Psoas muscle (tissue), 7 donors: ENCODE measurements at regions not wholly inside any gene's neighbourhood (a gene's known extent, or its start where the extent isn't known, plus 50 kb on each side); places are given as distances from the start of the nearest gene placed in this dataset.
"Not testable (repeated sequence)": the region's sequence is repeated elsewhere in the genome, so short reads cannot be mapped to it uniquely, and the experiment has no call there.

ENCODE experiments used
- ATAC-seq, 4 donors: fragments of 200-7000 bp; cut with Tn5 transposase; one replicate each; pipeline ENCODE4 v1.9.1; 2020; ENCODE audit warnings: moderate library complexity in 3 of 4, mild to moderate bottlenecking in 2 of 4
- DNase-seq, 2 donors: peaks; one replicate each; pipeline ENCODE4 v3.0.0-alpha.2; 2020
- H3K27ac ChIP-seq: fragments of 200-600 bp; one replicate; pipeline ENCODE4 v1.8.0; 2022
- H3K27me3 ChIP-seq, 3 donors: fragments of 200-600 bp in 1 of 3; one replicate each; pipeline versions ENCODE4 v1.6.1 to v1.8.0; 2013 to 2022; ENCODE audit warnings: low read length in 2 of 3, mild to moderate bottlenecking in 2 of 3, moderate library complexity in 1 of 3; ENCODE audit not compliant: insufficient read depth in 3 of 3
- H3K36me3 ChIP-seq, 2 donors: fragments of 200-600 bp in 1 of 2; one replicate each; pipeline versions ENCODE4 v1.6.1 to v1.8.0; 2013 to 2022; ENCODE audit warnings: low read depth in 1 of 2, mild to moderate bottlenecking in 1 of 2, moderate library complexity in 1 of 2; ENCODE audit not compliant: insufficient read depth in 1 of 2
- H3K4me1 ChIP-seq: fragments of 200-600 bp; one replicate; pipeline ENCODE4 v1.8.0; 2022
- H3K4me3 ChIP-seq: fragments of 200-600 bp; one replicate; pipeline ENCODE4 v1.8.0; 2022; ENCODE audit warnings: mild to moderate bottlenecking
- H3K9me3 ChIP-seq: fragments of 200-600 bp; one replicate; pipeline ENCODE4 v1.8.0; 2022
- CTCF ChIP-seq: fragments of 200-600 bp; IDR thresholded peaks from one replicate; pipeline ENCODE4 v1.8.0; 2022; ENCODE audit warnings: antibody characterized with exemption
- WGBS, 3 donors: extraction: QIAGEN DNeasy Blood & Tissue Kit; methylation state at CpG; one replicate each; pipeline versions ENCODE4 v1.1.6 to v1.1.7; 2013; 5-methylcytosine and 5-hydroxymethylcytosine counted together
- intact Hi-C, 2 donors: fragments of 100-400 bp; cut with DNase I; formaldehyde crosslinking; loops; one replicate each; pipeline versions ENCODE4 v1.11.0 to v1.14.2; 2022
- donor health status: healthy with polysubstance abuse.
- donor health status: DM: no; HTN: no; CAD: no; lungs with moderate emphysema.
- donor health status: Bipolar disorder and iron deficiency.
- donor health status: healthy.
- donor health status: DM: yes; HTN: yes; CAD: no.
- donor health status: DM: no; HTN: no; CAD: no.
- donor health status: DM: yes; HTN: yes; CAD: no.

- no peaks in the 10 kb centered on the region for H3K4me1 ChIP-seq
- no peak for TF ChIP-seq CTCF
- H3K4me3 ChIP-seq, result no peak overlapping the region
- H3K27me3 ChIP-seq, result no peaks in the 10 kb centered on the region
- no peaks in the 10 kb centered on the region for H3K9me3 ChIP-seq
- DNase-seq (no peak), ATAC-seq (no peak)
- no peaks in the 10 kb centered on the region for H3K36me3 ChIP-seq
- 89 to 93% (median 91%) methylated on average over 2 of the region's 2 CpGs for WGBS, 3 donors
- no peak overlapping the region for H3K27ac ChIP-seq
- intact Hi-C loops, result no loop called here
Observed at GRCh38 chr5:72703876-72704275, 112.6 kb upstream of the TNPO1 start.

DNA sequence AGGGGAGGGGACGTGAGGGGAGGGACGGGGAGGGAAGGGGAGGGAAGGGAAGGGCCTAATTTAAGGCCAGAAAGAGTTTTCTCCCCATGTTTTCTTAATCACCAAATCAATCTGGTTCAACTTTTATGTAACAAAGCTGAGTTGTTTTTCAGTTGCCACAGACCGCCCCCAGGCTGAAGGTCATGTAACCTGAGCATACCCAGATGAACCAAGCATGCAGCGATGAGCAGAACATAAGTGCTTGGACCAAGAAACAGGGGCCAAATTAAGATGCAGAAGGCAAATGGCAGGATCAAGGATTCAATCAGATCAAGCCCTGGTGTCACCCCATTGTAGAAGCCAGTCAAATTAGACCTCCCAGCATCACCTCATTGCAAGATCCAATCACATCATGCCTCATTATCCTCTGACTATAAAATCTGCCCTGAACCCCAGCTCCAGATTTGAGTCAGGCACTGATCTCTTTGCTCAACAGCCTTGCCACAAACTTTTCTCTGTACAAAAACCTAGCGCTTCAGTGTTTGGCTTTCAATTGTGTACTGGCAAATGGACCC lies 113.5 kb upstream of the TNPO1 start:
- DNase-seq, result no peak
- Histone ChIP-seq H3K4me1 (peaks cover 5% of the 10 kb centered on the region), H3K4me3 (no peak overlapping the region), H3K27me3 (no peaks in the 10 kb centered on the region), H3K36me3 (no peaks in the 10 kb centered on the region), H3K27ac (no peak overlapping the region), H3K9me3 (no peaks in the 10 kb centered on the region)
- 50 to 64% (median 51%) methylated on average over 5 of the region's 5 CpGs for WGBS, 3 donors
- ATAC-seq, result no peak
- intact Hi-C loops, result no loop called here
- TF ChIP-seq CTCF, result no peak

DNA sequence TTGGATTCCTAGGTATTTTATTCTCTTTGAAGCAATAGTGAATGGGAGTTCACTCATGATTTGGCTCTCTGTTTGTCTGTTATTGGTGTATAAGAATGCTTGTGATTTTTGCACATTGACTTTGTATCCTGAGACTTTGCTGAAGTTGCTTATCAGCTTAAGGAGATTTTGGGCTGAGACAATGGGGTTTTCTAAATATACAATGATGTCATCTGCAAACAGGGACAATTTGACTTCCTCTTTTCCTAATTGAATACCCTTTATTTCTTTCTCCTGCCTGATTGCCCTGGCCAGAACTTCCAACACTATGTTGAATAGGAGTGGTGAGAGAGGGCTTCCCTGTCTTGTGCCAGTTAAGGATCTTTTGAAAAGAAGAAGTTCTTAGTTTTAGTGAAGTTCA lies 114.4 kb upstream of the TNPO1 start:
- intact Hi-C loops, H3K36me3 ChIP-seq, H3K27ac ChIP-seq, ATAC-seq, H3K9me3 ChIP-seq, H3K4me3 ChIP-seq, H3K27me3 ChIP-seq, DNase-seq: not testable (repeated sequence)
- peaks cover 11% of the 10 kb centered on the region for H3K4me1 ChIP-seq

GRCh38 chr5:72698481-72698880 lies 118.0 kb upstream of the TNPO1 start:
- WGBS, 3 donors, result 45 to 62% (median 52%) methylated on average over 4 of the region's 4 CpGs

DNA sequence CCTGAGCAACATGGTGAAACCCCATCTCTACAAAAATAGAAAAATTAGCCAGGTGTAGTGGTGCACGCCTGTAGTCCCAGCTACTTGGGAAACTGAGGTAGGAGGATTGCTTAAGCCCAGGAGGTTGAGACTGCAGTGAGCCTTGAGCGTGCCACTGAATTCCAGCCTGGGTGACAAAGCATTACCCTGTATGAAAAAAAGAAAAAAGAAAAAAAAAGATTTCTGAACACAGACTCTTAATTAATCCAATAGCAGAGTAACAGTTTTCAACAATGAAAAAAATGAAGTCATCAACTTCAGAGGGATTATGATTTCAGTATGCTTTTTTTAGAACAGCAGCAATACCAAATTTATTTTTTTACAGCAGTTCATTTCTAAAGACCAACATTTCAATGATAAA lies 118.8 kb upstream of the TNPO1 start:
- TF ChIP-seq CTCF, result no peak
- ATAC-seq (no peak), DNase-seq (no peak)
- 93 to 98% (median 96%) methylated on average over 2 of the region's 2 CpGs for WGBS, 3 donors
- no peak overlapping the region for H3K27ac ChIP-seq
- H3K27me3 ChIP-seq, result no peaks in the 10 kb centered on the region
- intact Hi-C loops, result no loop called here
- H3K36me3 ChIP-seq, result no peaks in the 10 kb centered on the region
- peaks cover 11% of the 10 kb centered on the region for H3K4me1 ChIP-seq
- no peak overlapping the region for H3K4me3 ChIP-seq
- H3K9me3 ChIP-seq, result no peaks in the 10 kb centered on the region

More at GRCh38 chr5:72698481-72698880, 118.0 kb upstream of the TNPO1 start:
- no peak for ATAC-seq
- H3K27me3 ChIP-seq, result no peaks in the 10 kb centered on the region
- H3K4me1 ChIP-seq, result peaks cover 11% of the 10 kb centered on the region
- no peak overlapping the region for H3K27ac ChIP-seq
- H3K4me3 ChIP-seq, result no peak overlapping the region
- no peaks in the 10 kb centered on the region for H3K9me3 ChIP-seq
- no peak for TF ChIP-seq CTCF
- H3K36me3 ChIP-seq, result no peaks in the 10 kb centered on the region
- intact Hi-C loops, result no loop called here
- no peak for DNase-seq
